NCI-H1105 treated with DMSO at 0.1 percent for 48 hours (cell line): ENCODE measurements at regions not wholly inside any gene's neighbourhood (a gene's known extent, or its start where the extent isn't known, plus 50 kb on each side); places are given as distances from the start of the nearest gene placed in this dataset.
A peak's percentile ranks its signal among the peaks of the same experiment; 100 is the strongest.
"Not testable (repeated sequence)": the region's sequence is repeated elsewhere in the genome, so short reads cannot be mapped to it uniquely, and the experiment has no call there.

Source experiments
- DNase-seq: peaks from one replicate; lab custom pipeline; 2025; lab: John Stamatoyannopoulos, UW

GRCh38 chrX:128759745-128760144 is 707.5 kb upstream of the ACTRT1 start:
- DNase-seq, result no peak

- no peak for DNase-seq
Observed at GRCh38 chrX:128759177-128759576, 707.0 kb upstream of the ACTRT1 start.

DNA sequence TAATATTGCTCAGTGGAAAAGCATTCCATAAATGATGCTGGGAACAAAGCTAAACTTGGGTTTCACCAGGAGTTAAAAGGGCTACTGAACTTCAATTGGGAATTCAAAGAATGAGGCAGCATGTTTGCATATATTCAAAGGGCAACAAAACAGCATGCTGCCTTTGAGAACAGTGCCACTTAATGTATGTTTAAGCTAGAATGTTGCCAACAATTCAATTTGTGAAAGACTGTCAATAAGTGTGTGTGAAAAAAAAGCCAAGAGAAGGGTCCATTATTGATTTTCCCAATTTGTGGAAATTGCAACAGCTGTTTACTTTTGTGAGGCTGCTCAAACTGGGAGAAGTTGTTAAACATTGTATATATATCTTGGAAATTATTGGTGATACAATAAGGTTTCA is 701.9 kb upstream of the ACTRT1 start:
- DNase-seq, result peak; percentile 62

GRCh38 chrX:128739539-128739938 is 687.3 kb upstream of the ACTRT1 start:
- DNase-seq, result peak; percentile 30

GRCh38 chrX:128728943-128729342 is 676.7 kb upstream of the ACTRT1 start:
- DNase-seq, result peak; percentile 79

- no peak for DNase-seq
Observed at GRCh38 chrX:128717635-128718578, 665.7 kb upstream of the ACTRT1 start.

GRCh38 chrX:128714425-128714824 is 662.2 kb upstream of the ACTRT1 start:
- no peak for DNase-seq

DNA sequence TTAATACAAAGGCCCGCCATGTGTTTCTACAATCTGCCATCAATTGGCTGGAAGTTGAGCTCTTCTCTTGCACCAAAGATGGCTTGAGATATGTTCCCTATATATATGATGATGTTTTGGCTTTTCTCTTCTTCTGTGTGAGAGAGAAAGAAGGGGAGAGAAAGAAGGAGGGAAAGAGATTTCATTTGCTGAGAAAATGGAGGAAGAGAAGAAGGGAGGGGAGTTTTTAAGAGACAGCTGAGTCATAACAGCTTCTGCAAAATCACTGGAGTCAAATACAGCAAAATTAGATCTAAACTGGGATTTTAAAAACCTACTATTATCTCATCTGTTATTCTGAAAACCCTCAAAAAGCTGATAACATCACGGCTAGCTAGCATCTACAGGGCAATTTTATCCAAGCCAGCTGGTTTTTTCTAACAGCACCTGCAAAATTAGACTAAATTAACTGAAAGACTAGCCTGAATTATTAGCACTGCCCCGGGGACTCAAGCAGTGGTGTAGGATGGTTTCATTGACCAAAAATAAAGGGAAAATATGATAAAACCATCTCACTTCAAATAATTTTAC is 647.6 kb upstream of the ACTRT1 start:
- no peak for DNase-seq

GRCh38 chrX:128698573-128699181 is 646.5 kb upstream of the ACTRT1 start:
- no peak for DNase-seq

GRCh38 chrX:128691872-128692271 is 639.7 kb upstream of the ACTRT1 start:
- no peak for DNase-seq

DNA sequence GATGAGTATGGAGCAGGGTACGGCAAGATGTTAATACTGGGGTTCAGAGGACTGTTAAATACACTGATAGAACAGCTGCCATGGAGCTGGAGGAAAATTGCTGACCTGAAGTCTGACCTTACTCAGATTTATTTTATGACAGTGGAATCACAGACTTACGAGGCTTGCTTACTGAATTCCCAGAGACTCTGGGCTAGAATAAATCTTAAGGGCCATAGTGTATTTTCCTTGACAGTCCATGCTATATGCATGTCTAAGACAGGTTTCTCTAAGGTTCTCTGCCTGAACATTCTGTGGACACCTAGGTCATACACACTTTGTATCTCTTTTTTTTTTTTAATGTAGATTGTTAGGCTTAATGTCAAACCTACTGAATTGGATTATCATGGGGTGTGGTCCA is 633.2 kb upstream of the ACTRT1 start:
- no peak for DNase-seq

DNA sequence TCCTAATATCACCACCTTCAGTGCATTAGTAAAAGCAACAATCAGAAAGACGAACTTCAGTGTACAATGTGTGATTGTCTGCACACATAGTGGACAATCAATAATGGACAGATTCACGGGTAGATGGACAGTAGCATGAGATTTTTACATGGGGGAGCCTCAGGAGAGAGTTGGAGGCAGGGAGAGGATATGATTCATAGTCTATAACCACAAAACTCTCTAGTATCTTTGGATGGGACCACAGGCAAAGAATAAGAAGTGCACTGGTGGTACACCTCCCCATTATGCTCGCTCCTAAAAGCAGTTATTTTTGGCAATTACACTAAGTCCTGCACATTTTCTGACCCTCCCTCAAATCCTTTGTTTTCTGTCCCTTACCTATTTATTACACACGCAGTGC is 624.4 kb upstream of the ACTRT1 start:
- no peak for DNase-seq

DNA sequence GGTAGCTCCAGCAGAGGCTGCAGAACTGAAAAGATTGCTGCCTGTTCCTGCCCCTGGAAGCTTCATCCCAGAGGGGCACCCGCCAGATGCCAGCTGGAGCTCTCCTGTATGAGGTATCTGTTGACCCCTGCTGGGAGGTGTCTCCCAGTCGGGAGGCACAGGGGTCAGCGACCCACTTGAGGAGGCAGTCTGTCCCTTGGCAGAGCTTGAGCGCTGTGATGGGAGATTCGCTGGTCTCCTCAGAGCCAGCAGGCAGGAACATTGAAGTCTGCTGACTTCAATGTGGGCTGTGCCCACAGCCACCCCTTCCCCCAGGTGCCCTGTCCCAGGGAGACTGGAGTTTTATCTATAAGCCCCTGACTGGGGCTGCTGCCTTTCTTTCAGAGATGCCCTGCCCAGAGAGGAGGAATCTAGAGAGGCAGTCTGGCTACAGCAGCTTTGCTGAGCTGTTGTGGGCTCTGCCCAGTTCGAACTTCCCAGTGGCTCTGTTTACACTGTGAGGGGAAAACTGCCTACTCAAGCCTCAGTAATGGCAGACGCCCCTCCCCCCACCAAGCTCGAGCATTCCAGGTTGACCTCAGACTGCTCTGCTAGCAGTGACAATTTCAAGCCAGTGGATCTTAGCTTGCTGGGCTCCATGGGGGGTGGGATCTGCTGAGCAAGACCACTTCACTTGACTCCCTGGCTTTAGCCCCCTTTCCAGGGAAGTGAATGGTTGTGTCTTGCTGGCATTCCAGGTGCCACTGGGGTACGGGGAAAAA is 622.3 kb upstream of the ACTRT1 start:
- DNase-seq, result not testable (repeated sequence)

DNA sequence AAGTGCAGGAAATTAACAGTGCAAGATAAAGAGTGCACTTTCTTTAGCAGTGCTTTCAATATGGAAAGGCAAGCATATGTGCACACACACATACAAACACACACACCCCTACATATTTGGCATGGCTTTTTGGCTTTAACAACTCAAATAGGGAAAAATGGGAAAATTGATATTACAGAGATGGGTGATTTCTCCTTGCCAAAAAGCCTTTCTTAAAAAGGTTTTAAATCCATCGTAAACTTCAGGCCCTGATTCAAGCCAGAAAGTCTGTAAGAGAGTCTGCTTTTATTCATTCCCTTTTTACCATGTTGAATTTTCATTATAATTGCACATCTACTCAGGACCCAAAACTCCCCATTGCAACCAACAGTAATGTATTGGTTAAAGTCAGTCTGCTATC is 612.0 kb upstream of the ACTRT1 start:
- no peak for DNase-seq

- no peak for DNase-seq
Observed at GRCh38 chrX:128653524-128654060, 601.4 kb upstream of the ACTRT1 start.

DNA sequence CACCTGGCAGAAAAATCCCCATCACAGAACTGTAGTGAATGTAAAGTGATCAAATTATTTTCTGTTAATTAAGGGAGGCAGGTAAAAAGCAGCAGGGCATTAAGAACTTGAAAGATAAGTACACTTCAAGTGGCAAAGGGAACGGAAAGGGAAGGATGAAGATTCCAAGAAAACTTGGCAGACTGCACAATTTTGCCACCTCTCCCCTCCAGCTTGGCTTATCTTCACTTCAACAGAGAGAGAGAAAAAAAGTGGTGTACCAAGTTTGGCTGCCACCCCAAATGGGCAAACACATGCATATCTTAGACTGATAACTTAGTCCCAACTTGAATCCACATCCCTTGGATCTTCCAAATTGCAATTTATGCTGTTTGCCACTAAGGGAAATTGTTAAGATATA is 598.1 kb upstream of the ACTRT1 start:
- peak; percentile 85 for DNase-seq

GRCh38 chrX:128634754-128635153 is 582.6 kb upstream of the ACTRT1 start:
- no peak for DNase-seq

- DNase-seq, result no peak
Observed at GRCh38 chrX:128623361-128623760, 571.2 kb upstream of the ACTRT1 start.

GRCh38 chrX:128622296-128622695 is 570.1 kb upstream of the ACTRT1 start:
- no peak for DNase-seq

GRCh38 chrX:128619490-128619889 is 567.3 kb upstream of the ACTRT1 start:
- DNase-seq, result no peak

DNA sequence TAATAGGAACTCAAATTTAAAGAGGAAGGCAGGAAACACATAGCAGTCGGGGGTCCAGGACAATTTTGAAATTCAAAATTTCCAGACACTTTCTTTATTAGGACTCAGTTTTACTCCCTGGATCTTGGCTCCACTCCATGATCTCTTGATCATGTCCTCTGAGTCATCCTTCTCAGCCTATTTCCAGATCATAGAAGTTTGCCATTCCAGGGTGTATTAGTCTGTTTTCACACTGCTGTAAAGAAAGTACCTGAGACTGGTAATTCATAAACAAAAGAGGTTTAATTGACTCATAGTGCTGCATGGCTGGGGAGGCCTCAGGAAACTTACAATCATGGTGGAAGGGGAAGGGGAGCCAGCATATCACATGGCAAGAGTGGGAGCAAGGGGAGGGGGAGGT is 564.7 kb upstream of the ACTRT1 start:
- DNase-seq, result no peak

GRCh38 chrX:128606817-128607216 is 554.6 kb upstream of the ACTRT1 start:
- DNase-seq, result not testable (repeated sequence)
